BE2C (cell line): ENCODE measurements at regions not wholly inside any gene's neighbourhood (a gene's known extent, or its start where the extent isn't known, plus 50 kb on each side); places are given as distances from the start of the nearest gene placed in this dataset.

Source experiments
- DNase-seq: peaks from one replicate; pipeline ENCODE4 v3.0.0-alpha.2; 2020
- H3K27me3 ChIP-seq: fragments of 250-450 bp; sonication (Bioruptor Pico); 2 replicates; pipeline ENCODE4 v1.5.1; 2020; ENCODE audit warnings: mild to moderate bottlenecking
- H3K36me3 ChIP-seq: fragments of 250-450 bp; sonication (Bioruptor Pico); 2 replicates; pipeline ENCODE4 v1.5.1; 2020; ENCODE audit warnings: mild to moderate bottlenecking
- H3K4me1 ChIP-seq: fragments of 250-450 bp; sonication (Bioruptor Pico); 2 replicates; pipeline ENCODE4 v1.5.1; 2020
- H3K4me3 ChIP-seq: 2 replicates; pipeline ENCODE4 v1.5.1; 2011; ENCODE audit warnings: low read depth, low read length
- H3K9me3 ChIP-seq: fragments of 250-450 bp; sonication (Bioruptor Pico); 2 replicates; pipeline ENCODE4 v1.5.1; 2020
- TF ChIP-seq, protein P1 (sequence below): IDR thresholded peaks from 2 replicates; pipeline ENCODE4 v1.5.1; 2012; ENCODE audit warnings: mild to moderate bottlenecking, low read depth, low read length

DNA sequence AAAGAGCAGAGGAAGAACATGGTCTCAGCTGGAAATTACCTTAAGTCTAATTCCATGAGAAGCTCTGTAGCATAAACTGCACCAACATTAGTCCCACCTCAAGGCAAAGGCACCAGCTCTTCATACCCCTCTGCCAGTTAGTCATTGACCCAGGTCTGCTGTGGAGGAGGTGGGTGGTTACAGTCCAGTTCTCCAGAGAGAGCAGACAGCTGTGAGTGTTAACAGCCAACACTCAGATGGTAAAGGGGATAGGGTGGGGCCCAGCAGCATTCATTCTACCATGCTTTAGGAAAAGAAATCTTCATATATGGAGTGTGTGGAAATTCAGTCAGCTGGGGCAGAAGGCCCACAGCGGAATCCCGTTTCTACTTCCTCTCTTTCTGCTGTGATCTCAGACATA lies 159.7 kb upstream of the FBXO11 start:
- no peak overlapping the region for H3K4me3 ChIP-seq
- no peaks in the 10 kb centered on the region for H3K36me3 ChIP-seq
- DNase-seq, result no peak
- no peaks in the 10 kb centered on the region for H3K27me3 ChIP-seq
- TF ChIP-seq, protein P1, sequence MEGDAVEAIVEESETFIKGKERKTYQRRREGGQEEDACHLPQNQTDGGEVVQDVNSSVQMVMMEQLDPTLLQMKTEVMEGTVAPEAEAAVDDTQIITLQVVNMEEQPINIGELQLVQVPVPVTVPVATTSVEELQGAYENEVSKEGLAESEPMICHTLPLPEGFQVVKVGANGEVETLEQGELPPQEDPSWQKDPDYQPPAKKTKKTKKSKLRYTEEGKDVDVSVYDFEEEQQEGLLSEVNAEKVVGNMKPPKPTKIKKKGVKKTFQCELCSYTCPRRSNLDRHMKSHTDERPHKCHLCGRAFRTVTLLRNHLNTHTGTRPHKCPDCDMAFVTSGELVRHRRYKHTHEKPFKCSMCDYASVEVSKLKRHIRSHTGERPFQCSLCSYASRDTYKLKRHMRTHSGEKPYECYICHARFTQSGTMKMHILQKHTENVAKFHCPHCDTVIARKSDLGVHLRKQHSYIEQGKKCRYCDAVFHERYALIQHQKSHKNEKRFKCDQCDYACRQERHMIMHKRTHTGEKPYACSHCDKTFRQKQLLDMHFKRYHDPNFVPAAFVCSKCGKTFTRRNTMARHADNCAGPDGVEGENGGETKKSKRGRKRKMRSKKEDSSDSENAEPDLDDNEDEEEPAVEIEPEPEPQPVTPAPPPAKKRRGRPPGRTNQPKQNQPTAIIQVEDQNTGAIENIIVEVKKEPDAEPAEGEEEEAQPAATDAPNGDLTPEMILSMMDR, result no peak
- H3K9me3 ChIP-seq, result no peaks in the 10 kb centered on the region
- H3K4me1 ChIP-seq, result no peaks in the 10 kb centered on the region

DNA sequence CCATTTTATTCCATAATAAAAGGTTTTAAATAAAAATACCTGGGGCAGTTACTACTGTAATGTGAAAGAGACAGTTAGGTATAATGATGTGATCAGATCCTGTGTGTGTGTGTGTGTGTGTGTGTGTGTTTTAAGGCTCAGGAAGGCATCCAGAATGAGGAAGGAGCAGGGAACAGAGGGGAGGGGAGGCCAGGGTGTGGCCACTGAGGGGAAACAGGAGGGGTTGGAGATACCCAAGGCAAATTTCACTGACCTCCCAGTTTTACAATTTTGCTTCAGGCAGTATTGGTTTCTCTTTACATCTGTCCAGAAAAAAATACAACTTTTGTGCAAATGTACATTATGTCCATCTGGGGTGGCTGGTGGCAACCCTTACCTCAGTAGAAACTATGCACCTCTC lies 163.5 kb upstream of the FBXO11 start:
- TF ChIP-seq, protein P1, result no peak

DNA sequence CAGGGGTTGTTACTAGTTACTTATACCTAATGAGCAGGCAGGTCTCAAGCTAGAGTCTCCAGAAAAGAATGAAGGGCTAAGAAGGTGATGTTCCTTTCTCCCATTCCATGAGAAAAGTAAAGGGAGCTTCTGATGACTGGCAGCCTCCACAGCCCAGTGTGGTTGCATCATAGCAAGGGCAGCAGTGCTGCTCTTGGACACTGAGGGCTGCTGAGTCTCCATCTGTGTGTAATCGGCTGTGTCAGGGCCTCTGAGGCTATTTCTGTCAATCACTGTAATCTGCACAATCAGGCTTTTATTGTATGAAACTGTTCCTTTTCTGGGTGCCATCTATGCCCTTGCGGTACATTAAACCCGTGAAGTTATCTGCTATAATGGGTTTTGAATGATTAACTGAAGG lies 164.1 kb upstream of the FBXO11 start:
- TF ChIP-seq, protein P1, result no peak
- Histone ChIP-seq H3K4me3 (no peak overlapping the region), H3K27me3 (no peaks in the 10 kb centered on the region), H3K9me3 (no peaks in the 10 kb centered on the region), H3K4me1 (no peaks in the 10 kb centered on the region), H3K36me3 (no peaks in the 10 kb centered on the region)
- no peak for DNase-seq

More for the DNA sequence above, 163.5 kb upstream of the FBXO11 start:
- H3K36me3 ChIP-seq, result no peaks in the 10 kb centered on the region
- no peaks in the 10 kb centered on the region for H3K4me1 ChIP-seq
- H3K4me3 ChIP-seq, result no peak overlapping the region
- DNase-seq, result no peak
- H3K27me3 ChIP-seq, result no peaks in the 10 kb centered on the region
- H3K9me3 ChIP-seq, result no peaks in the 10 kb centered on the region

DNA sequence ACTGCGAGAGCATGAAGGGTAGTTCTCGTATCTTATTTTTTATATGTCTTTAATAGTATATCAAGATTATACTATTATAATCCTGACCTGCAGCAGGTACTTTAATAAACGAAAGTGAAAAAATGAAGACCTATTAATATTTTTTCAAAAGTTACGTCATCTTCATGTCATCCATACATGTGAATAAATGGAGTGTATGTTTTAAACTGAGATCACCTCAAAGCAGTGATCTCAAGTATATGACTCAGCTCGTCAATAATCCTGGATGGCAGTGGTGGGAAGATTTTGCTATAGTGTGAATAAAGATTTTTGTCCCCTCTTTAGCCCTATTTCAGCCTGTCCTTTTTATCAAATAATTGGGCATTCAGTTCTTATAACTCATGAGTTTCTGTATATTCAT lies 166.3 kb upstream of the FBXO11 start:
- TF ChIP-seq, protein P1, result no peak
- Histone ChIP-seq H3K9me3 (no peaks in the 10 kb centered on the region), H3K4me3 (no peak overlapping the region), H3K27me3 (no peaks in the 10 kb centered on the region), H3K4me1 (no peaks in the 10 kb centered on the region), H3K36me3 (no peaks in the 10 kb centered on the region)
- DNase-seq, result no peak

DNA sequence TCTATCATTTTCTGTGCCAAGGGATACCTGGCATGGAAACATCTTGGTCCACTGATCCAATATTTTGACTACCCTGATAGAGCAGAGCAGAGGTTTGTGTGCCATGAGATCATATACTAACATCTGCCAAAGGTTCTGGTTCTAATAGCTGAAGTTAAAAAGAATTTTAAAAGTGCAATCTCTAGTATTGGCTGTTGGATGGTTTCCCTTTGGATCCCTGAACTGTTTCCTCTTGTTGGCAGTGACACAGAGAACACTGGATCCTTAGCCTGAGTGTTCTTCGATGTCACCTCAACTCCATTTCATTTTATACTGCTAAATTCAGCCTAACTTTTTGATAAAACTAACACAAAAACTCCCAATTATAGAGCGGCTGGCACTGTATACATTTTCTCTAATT lies 169.3 kb upstream of the FBXO11 start:
- TF ChIP-seq, protein P1, result no peak
- Histone ChIP-seq H3K27me3 (no peaks in the 10 kb centered on the region), H3K9me3 (no peaks in the 10 kb centered on the region), H3K4me1 (no peaks in the 10 kb centered on the region), H3K4me3 (no peak overlapping the region), H3K36me3 (no peaks in the 10 kb centered on the region)
- DNase-seq, result no peak

DNA sequence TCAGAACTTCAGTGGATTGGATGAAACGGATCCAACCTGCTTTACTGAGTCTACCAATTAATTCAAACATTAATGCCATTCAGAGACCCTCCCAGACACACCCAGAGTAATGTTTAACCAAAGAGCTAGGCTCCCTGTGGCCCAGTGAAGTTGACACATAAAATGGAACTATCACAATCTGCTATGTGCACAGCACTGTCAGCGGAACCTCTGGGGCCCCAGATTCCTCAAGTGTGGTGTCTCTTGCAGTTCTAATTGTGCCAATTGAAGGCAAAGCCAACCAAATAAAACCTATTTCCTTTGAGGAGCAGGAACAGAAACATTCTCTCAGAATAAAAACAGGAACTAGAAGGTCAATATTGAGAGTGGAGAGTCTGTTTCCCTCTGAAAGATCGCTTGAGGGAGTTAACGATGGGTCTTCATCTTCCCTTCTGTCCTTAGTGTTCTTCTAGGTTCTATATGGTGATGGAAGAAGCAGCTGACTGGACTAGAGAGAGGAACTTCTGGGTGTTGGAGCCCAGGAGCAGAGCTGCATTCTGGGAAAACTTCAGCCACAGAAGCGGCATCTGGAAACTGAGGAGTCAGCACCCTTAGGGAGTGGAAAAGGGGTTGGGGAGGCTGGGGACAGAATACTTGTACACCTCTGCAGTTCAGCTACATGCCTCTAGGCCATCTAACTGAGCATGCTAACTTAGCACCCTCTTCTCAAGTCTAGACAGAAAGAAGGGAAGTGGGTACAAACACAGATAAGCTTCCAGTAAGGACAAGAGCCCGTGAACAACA lies 174.4 kb upstream of the FBXO11 start:
- no peak for DNase-seq
- Histone ChIP-seq H3K4me3 (no peak overlapping the region), H3K4me1 (no peaks in the 10 kb centered on the region), H3K27me3 (no peaks in the 10 kb centered on the region), H3K9me3 (no peaks in the 10 kb centered on the region), H3K36me3 (no peaks in the 10 kb centered on the region)
- TF ChIP-seq, protein P1, result no peak
